ENCODE measurements at regions not wholly inside any gene's neighbourhood (a gene's known extent, or its start where the extent isn't known, plus 50 kb on each side); places are given as distances from the start of the nearest gene placed in this dataset.
A peak's percentile ranks its signal among the peaks of the same experiment; 100 is the strongest.

- DNase-seq = no peak
Measured at GRCh38 chr9:1202512-1203280, 152.5 kb downstream of the DMRT2 start.

DNA sequence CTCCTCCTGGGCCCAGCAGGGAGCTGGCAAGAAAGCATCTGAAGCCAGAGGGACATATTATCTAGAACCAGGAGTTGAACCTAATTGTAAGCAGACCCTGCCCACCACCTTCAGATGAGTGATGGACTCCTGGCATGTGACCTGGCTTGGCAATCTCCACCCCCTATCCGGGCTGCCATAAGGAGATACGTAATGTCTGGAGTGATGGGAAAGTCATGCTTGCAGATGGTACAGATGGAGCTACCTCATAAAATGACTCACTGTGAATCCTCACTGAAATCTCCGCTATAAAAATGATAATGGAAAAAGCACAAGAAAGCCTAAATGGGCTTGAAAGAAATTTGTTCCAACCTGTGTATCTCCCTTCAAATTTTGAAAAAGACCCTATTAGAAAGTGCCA lies 157.5 kb downstream of the DMRT2 start:
- DNase-seq = no peak

- DNase-seq = no peak
Measured at GRCh38 chr9:1208157-1208556, 158.0 kb downstream of the DMRT2 start.

DNA sequence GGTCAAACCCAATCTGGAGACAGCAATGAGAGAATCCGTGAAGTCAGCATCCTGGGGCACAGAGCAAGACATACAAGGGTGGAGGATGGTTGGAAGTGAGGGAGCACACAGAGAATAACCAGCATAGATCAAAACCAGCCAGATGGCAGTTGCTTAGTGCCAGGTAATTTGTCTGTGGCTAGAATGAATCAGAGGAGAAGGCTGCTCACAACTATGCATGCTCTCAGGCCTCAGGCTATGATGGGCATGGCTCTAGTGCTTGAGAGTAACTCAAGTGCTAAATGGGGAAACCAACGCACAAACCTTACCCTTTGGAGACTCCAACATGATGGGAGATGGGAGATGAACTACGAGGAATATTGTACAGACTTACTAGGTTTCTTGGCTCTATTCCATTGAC lies 160.8 kb downstream of the DMRT2 start:
- no peak for DNase-seq

GRCh38 chr9:1216532-1216931 lies 166.4 kb downstream of the DMRT2 start:
- no peak for DNase-seq

DNA sequence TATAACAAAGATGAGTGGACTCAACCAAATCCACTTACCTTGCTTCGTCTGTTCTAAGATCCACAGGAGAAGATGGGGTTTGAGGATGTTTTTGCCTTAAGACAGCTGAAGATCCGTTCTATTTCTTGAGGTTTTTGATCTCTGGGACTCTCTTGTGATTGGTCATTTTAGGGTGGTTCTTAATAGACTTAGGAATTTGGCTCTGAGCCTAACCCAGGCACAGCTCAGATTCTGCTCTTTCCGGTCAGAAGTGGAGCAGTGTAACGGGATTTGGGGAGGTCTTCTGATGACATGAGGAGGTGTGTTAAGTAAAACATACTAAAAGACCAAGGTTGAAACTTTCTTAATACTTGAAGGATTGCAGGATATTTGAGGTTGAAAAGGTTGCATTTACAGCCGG lies 166.9 kb downstream of the DMRT2 start:
- DNase-seq = no peak

DNA sequence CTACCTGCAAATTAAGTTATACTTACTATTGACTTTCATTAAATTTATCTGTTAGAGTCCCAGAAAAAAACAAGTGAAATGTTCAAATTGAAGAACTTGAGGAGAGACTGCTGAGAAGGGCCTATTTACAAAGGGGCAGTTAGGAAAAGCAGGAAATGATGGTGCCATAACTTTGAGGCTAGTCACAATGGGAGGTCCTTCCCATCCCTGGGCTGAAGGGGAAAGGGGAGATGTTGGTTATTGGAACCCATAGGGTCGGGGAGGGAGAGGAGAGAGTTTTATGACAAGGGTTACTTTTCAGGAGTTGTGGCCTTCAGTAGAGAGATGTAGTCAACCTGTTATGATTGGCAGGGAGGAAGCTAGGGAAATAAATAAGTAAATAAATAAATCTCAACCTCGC lies 169.1 kb downstream of the DMRT2 start:
- DNase-seq = no peak

DNA sequence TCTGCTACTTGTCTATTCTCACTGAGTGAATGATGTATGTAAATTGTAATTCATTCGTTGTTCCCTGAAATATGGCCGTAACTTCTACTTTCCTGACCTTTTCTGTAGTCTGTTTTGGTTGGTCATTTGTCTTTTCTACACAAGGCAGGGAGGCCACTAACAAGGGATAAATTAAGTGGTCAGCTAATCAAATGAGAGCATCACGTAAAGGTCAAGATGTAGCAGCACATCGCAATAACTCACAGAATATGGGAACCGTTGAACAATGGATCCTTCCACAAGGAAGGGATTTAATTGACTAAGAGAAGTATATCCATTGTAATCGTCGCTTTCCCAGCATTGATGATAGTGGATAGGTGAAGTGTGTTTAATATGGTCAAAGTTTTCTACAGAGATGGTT lies 171.1 kb downstream of the DMRT2 start:
- no peak for DNase-seq

GRCh38 chr9:1222511-1222910 lies 172.4 kb downstream of the DMRT2 start:
- DNase-seq = no peak

- DNase-seq = no peak
Measured at GRCh38 chr9:1231998-1232919, 182.1 kb downstream of the DMRT2 start.

DNA sequence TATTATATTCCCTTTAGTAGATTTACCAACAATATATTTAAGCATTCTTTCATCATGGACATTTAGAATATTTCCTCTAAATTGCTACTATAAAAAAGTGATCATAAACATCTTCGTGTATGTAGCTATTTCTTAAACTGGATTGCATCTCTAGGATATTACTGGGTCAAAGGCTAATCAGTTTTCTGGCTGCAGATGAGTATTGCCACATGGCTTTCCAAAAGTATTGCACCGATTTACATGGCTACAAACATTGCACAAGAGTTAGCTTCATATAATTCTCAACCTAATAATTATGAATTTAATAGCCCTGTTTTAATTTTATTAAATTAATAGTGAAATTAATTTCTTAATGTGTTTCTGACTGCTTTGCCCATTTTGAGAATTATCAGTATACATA lies 183.4 kb downstream of the DMRT2 start:
- no peak for DNase-seq

GRCh38 chr9:1235650-1236049 lies 185.5 kb downstream of the DMRT2 start:
- DNase-seq = no peak

- no peak for DNase-seq
Measured at GRCh38 chr9:1236061-1236460, 185.9 kb downstream of the DMRT2 start.

DNA sequence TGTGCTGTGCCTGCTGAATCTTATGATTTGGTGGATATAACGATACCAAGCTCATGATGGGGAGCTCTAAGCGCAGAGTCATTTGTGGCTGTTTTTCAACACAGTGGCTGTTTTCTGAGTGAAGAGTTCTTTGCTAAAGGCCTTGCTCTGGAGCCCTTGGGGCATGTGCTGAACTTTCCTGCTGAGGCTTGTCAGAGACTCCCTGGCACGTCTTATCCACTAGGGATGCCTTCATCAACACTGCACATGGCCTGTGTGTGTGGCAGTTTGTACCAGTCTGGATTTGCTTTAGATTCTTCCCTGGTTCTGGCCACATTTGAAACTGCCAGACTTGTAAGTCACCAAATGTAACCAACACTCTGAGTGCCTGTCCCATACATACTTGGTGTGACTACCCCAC lies 188.2 kb downstream of the DMRT2 start:
- no peak for DNase-seq

DNA sequence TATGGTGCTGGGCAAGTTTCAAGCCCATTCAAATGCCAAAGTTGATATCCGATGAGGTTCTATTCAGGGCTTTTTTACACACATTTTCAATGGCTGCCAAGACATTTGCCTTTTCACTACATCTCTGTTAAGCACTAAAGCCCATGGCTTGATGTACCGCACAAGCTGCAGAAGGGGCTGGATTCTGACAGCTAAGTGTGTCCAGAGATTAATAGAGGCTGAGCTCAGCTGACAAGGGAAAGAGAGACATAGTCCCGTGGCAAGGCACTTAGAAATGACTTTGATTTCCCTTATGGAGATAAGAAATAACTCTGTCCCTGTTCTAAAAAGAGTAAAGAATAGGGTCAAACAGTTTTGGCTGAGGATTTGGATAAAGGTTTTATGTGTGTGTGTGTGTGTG lies 198.6 kb downstream of the DMRT2 start:
- DNase-seq = no peak

GRCh38 chr9:1253064-1253979 lies 203.2 kb downstream of the DMRT2 start:
- no peak for DNase-seq

- no peak for DNase-seq
Measured at GRCh38 chr9:1254071-1254470, 203.9 kb downstream of the DMRT2 start.

- DNase-seq = no peak
Measured at GRCh38 chr9:1256178-1256577, 206.0 kb downstream of the DMRT2 start.

DNA sequence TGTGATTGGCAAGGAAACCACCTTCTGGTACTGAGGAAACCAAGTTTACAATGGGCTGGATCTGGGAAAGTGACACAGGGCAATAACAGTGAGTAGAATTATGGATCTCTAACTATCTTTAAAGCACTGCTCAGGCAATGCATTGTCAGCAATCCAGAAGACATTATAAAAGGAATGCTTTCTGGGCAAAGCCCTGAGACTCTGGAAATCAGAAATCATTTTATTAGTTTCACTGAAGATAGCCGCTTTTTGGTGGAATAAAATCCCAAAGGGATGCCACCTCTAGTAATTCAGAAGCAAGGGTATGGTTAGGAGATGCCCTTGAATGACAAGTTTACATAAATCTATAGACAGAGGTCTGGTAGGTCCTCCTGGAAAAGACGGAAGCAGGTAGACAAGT lies 211.1 kb downstream of the DMRT2 start:
- DNase-seq = no peak

GRCh38 chr9:1261879-1262766 lies 212.0 kb downstream of the DMRT2 start:
- no peak for DNase-seq

- no peak for DNase-seq
Measured at GRCh38 chr9:1267141-1267570, 217.0 kb downstream of the DMRT2 start.

DNA sequence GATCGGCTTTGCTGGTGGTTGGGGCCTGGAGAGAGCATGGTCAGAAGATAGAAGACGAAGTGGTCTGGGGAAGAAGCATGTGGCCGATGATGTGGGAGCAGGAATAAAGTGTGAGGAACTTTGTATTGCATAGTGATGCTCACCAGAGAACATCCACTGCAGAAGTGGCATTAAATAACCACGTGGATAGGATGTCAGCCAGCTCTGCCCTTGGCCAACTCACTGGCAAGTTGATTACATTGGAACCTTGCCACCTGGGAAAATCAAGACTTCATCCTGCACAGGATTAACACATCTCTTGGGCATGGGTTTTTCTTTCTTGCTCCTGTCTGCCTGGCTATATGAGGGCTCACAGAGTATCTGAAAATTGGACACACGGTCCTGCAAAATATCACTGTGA lies 217.4 kb downstream of the DMRT2 start:
- peak; percentile 16 for DNase-seq
